Cardiac fibroblast (primary cell): ENCODE measurements at regions not wholly inside any gene's neighbourhood (a gene's known extent, or its start where the extent isn't known, plus 50 kb on each side); places are given as distances from the start of the nearest gene placed in this dataset.
A peak's percentile ranks its signal among the peaks of the same experiment; 100 is the strongest.

Experiments used
- DNase-seq, 2 donors: peaks; one replicate each; pipeline versions ENCODE4 v3.0.0 to v3.0.0-alpha.2; 2010; ENCODE audit warnings: low read depth in 2 of 2
- H3K4me3 ChIP-seq, 2 donors: replicated peaks in 1 of 2; 1 replicate in 1 of 2; 2 replicates in 1 of 2; pipeline ENCODE4 v1.5.1; 2011; ENCODE audit warnings: low read depth in 2 of 2, low read length in 2 of 2, mild to moderate bottlenecking in 2 of 2, moderate library complexity in 1 of 2
- TF ChIP-seq, protein P1 (sequence below): IDR thresholded peaks from one replicate; pipeline ENCODE4 v1.5.1; 2011; ENCODE audit warnings: low read depth, mild to moderate bottlenecking, low read length, inconsistent platforms

DNA sequence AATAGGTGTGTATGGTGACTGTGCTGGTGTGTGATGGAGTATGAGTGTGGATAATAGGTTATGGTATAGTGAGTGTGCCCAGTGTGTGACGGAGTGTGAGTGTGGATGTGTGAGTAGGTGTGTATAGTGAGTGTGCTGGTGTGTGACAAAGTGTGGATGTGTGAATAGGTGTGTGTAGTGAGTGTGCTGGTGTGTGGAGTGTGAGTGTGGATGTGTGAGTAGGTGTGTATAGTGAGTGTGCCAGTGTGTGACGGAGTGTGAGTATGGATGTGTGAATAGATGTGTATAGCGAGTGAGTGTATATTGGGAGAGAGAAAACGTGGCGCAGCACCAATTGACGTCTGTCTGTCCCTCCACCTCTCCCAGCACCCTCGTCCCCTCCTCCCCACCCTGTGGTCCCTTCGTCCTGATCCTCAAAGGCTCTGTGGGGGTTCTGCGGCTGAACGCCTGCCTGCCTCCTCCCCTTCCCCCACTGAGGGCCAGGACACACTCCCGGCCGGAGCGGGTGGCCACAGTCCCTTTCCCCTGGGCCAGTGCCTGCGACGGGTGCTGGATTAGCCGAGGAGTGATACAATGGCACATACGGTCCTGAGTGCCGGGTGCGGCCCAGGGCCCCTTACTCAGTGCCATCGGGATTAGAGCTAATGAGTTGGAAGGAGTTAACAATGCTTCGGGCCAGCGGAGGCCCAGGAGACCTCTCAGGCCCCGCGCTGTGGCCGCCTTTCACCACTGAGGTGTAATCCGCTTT is 160.0 kb downstream of the MRM1 start:
- H3K4me3 ChIP-seq = no peak overlapping the region
- DNase-seq = no peak
- TF ChIP-seq, protein P1, sequence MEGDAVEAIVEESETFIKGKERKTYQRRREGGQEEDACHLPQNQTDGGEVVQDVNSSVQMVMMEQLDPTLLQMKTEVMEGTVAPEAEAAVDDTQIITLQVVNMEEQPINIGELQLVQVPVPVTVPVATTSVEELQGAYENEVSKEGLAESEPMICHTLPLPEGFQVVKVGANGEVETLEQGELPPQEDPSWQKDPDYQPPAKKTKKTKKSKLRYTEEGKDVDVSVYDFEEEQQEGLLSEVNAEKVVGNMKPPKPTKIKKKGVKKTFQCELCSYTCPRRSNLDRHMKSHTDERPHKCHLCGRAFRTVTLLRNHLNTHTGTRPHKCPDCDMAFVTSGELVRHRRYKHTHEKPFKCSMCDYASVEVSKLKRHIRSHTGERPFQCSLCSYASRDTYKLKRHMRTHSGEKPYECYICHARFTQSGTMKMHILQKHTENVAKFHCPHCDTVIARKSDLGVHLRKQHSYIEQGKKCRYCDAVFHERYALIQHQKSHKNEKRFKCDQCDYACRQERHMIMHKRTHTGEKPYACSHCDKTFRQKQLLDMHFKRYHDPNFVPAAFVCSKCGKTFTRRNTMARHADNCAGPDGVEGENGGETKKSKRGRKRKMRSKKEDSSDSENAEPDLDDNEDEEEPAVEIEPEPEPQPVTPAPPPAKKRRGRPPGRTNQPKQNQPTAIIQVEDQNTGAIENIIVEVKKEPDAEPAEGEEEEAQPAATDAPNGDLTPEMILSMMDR = no peak

DNA sequence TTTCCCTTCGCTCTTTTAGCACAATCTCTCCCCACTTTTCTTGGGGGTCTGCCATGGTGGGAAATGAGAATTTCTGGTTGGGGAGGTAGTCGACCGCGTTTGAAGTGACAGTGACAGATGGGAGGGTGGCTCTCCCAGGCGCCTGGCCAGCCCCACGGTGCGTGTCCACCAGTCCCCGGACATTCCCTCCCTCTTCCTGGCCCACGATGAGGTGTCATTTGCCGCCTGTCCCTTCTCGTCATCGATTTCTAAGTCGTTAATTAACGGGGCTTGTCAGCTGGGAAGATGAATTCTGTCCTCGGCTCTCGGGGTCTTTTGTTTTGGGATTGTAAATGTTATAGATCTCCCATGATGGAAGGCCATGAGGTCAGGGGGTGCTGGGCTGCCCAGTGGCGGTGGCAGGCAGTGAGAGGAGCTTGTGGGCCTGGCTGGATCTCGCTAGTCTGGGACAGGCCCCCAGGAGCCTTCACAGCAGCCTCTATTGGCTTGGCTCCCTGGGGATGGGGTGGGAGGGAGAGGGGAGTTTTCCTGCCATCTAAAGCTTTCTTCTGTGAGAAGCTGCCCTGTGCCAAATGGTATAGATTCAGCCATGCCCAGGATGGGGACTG is 164.2 kb downstream of the MRM1 start:
- DNase-seq = no peak
- TF ChIP-seq, protein P1 = no peak
- no peak overlapping the region for H3K4me3 ChIP-seq

DNA sequence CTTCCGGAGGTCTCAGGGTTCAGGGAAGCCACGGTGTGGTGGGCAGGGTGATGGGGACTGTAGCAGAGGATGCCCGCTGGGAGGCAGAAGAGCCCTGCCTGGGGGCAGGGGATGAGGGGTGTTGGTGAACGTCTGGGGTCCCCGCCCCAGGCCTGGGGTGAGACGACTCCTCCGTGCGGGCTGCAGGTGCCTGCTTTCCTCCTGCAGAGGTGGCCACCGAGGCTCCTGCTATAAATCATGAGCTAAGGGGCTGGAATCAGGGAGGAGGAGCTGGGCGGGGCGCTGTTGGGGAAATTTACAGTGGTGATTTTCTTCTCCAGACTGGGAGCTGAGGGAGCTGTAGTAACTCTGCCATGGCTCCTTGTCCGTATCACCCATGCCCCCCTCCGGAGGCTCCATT is 167.0 kb downstream of the MRM1 start:
- no peak overlapping the region for H3K4me3 ChIP-seq
- DNase-seq = no peak
- TF ChIP-seq, protein P1 = no peak

DNA sequence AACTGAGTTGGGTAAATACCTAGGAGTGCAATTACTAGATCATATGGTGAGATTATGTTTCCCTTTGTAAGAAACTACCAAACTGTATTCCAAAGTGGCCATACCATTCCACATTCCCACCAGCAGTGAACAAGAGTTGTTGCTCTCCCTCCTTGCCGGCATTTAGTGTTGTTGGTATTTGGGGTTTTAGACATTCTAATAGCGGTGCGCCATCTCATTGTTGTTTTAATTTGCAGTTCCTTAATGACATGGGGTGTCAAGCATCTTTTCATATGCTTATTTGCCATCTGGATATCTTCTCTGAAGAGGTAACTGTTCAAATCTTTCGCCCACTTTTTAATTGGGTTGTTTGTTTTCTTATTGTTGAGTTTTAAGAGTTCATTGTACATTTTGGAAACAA is 164.2 kb upstream of the LHX1 start:
- no peak for DNase-seq
- TF ChIP-seq, protein P1 = no peak
- no peak overlapping the region for H3K4me3 ChIP-seq

DNA sequence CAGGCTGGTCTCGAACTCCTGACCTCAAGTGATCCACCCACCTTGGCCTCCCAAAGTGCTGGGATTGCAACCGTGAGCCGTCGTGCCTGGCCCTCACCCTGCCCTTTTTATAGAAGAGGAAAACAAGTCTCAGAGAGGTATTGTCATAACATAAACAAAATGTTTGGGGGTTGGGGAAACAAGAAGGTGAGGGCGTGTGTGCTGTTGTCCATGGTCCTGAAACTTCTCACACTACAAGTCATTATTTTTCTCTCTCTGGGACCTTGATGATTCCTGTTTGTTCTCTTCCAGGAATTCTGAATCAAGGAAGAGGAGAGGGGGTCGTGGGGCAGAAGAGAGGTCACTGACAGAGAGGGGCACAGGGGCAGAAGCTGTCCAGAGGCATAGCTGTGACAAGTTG is 160.2 kb upstream of the LHX1 start:
- TF ChIP-seq, protein P1 = no peak
- peak; percentile 6 to 21 for DNase-seq
- H3K4me3 ChIP-seq = no peak overlapping the region

DNA sequence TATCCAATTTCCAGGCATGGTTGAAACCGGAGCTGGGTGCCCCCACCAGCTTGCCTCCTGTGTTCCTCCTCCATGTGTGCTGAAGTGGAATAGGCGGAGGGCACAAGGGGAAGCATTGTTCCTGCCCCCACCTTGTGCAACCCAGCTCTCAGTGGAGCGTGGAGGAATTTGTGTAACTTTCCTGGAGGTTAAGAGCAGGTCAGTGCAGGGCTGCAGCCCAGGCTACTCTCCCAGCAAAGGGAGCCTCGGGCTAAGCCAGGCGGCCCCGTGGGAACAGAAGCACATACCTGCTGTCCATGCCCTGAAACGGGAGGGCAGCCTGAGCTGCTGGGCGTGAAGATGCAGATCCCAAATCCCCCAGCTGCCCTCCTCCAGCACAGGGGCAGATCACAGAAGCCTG is 158.8 kb upstream of the LHX1 start:
- no peak for DNase-seq
- TF ChIP-seq, protein P1 = no peak
- no peak overlapping the region for H3K4me3 ChIP-seq
